ELR (cell line): ENCODE measurements at regions not wholly inside any gene's neighbourhood (a gene's known extent, or its start where the extent isn't known, plus 50 kb on each side); places are given as distances from the start of the nearest gene placed in this dataset.

ENCODE experiments used
- DNase-seq: peaks from one replicate; pipeline ENCODE4 v3.0.0-alpha.2; 2015; ENCODE audit warnings: low read depth

GRCh38 chr7:16055263-16055976, 365.9 kb downstream of the CRPPA start:
- DNase-seq, result no peak

GRCh38 chr7:16051561-16052255, 365.2 kb upstream of the MEOX2 start:
- no peak for DNase-seq

GRCh38 chr7:16046041-16046440, 359.6 kb upstream of the MEOX2 start:
- DNase-seq, result peak; percentile 52

GRCh38 chr7:16045296-16045695, 358.8 kb upstream of the MEOX2 start:
- no peak for DNase-seq

- DNase-seq, result no peak
These were observed 358.2 kb upstream of the MEOX2 start for GRCh38 chr7:16044645-16045044.

GRCh38 chr7:16040346-16040745, 353.9 kb upstream of the MEOX2 start:
- no peak for DNase-seq

GRCh38 chr7:16038906-16039305, 352.4 kb upstream of the MEOX2 start:
- DNase-seq, result no peak

GRCh38 chr7:16035392-16035791, 348.9 kb upstream of the MEOX2 start:
- no peak for DNase-seq

GRCh38 chr7:16034866-16035265, 348.4 kb upstream of the MEOX2 start:
- DNase-seq, result no peak

GRCh38 chr7:16034353-16034752, 347.9 kb upstream of the MEOX2 start:
- peak; percentile 83 for DNase-seq

- DNase-seq, result no peak
These were observed 346.8 kb upstream of the MEOX2 start for GRCh38 chr7:16033233-16033632.

- no peak for DNase-seq
These were observed 342.2 kb upstream of the MEOX2 start for GRCh38 chr7:16028636-16029035.

- peak; percentile 95 for DNase-seq
These were observed 341.6 kb upstream of the MEOX2 start for GRCh38 chr7:16028103-16028502.

GRCh38 chr7:16027396-16027795, 340.9 kb upstream of the MEOX2 start:
- DNase-seq, result no peak

GRCh38 chr7:16026253-16027020, 340.0 kb upstream of the MEOX2 start:
- peak; percentile 52 for DNase-seq

- DNase-seq, result no peak
These were observed 339.2 kb upstream of the MEOX2 start for GRCh38 chr7:16025696-16026095.

- DNase-seq, result no peak
These were observed 337.0 kb upstream of the MEOX2 start for GRCh38 chr7:16023503-16023902.

GRCh38 chr7:16023046-16023445, 336.6 kb upstream of the MEOX2 start:
- no peak for DNase-seq

- no peak for DNase-seq
These were observed 335.4 kb upstream of the MEOX2 start for GRCh38 chr7:16021851-16022250.

- DNase-seq, result no peak
These were observed 329.5 kb upstream of the MEOX2 start for GRCh38 chr7:16015981-16016380.

- DNase-seq, result peak; percentile 13
These were observed 327.5 kb upstream of the MEOX2 start for GRCh38 chr7:16014031-16014430.

GRCh38 chr7:16007911-16008310, 321.4 kb upstream of the MEOX2 start:
- DNase-seq, result no peak

- DNase-seq, result no peak
These were observed 318.2 kb upstream of the MEOX2 start for GRCh38 chr7:16004702-16005101.
